C4-2B (cell line): ENCODE measurements at regions not wholly inside any gene's neighbourhood (a gene's known extent, or its start where the extent isn't known, plus 50 kb on each side); places are given as distances from the start of the nearest gene placed in this dataset.

Experiments used
- CTCF ChIP-seq: fragments of 450-650 bp; conservative IDR thresholded peaks from 2 replicates; pipeline ENCODE4 v1.5.1; 2017; ENCODE audit warnings: mild to moderate bottlenecking
- ZFX ChIP-seq: fragments of 450-650 bp; IDR thresholded peaks from 2 replicates; pipeline ENCODE4 v1.6.1; 2017

- no peak for TF ChIP-seq CTCF
- TF ChIP-seq ZFX, result no peak
Measured at GRCh38 chr11:131042041-131042390, 125.7 kb upstream of the SNX19 start.
